Trophoblast cell (in vitro differentiated cells and primary cell): ENCODE measurements at regions not wholly inside any gene's neighbourhood (a gene's known extent, or its start where the extent isn't known, plus 50 kb on each side); places are given as distances from the start of the nearest gene placed in this dataset.

Experiments used
- DNase-seq, 2 donors: peaks; one replicate each; pipeline ENCODE4 v3.0.0-alpha.2; 2016
- H2AFZ ChIP-seq: 2 replicates; pipeline ENCODE4 v1.6.1; 2013; ENCODE audit warnings: low read length, moderate library complexity, mild to moderate bottlenecking; ENCODE audit not compliant: insufficient read depth, poor library complexity
- H2AK5ac ChIP-seq: 2 replicates; pipeline ENCODE4 v1.6.1; 2013; ENCODE audit warnings: mild to moderate bottlenecking, low read length
- H2BK120ac ChIP-seq: 2 replicates; pipeline ENCODE4 v1.6.1; 2013; ENCODE audit warnings: low read length, mild to moderate bottlenecking, moderate library complexity; ENCODE audit not compliant: insufficient read depth, poor library complexity
- H2BK12ac ChIP-seq: 2 replicates; pipeline ENCODE4 v1.6.1; 2013; ENCODE audit warnings: mild to moderate bottlenecking, low read length, moderate library complexity
- H2BK5ac ChIP-seq: 2 replicates; pipeline ENCODE4 v1.6.1; 2013; ENCODE audit warnings: low read length, low read depth, moderate library complexity, mild to moderate bottlenecking; ENCODE audit not compliant: poor library complexity
- H3K14ac ChIP-seq: 2 replicates; pipeline ENCODE4 v1.6.1; 2013; ENCODE audit warnings: mild to moderate bottlenecking, low read length
- H3K18ac ChIP-seq: 2 replicates; pipeline ENCODE4 v1.6.1; 2013; ENCODE audit warnings: mild to moderate bottlenecking, low read length
- H3K23ac ChIP-seq: 2 replicates; pipeline ENCODE4 v1.6.1; 2013; ENCODE audit warnings: low read length
- H3K27ac ChIP-seq: 2 replicates; pipeline ENCODE4 v1.5.1; 2013; ENCODE audit warnings: low read depth, mild to moderate bottlenecking, inconsistent platforms, low read length, moderate library complexity
- H3K27me3 ChIP-seq: 2 replicates; pipeline ENCODE4 v1.6.1; 2013; ENCODE audit warnings: inconsistent platforms, mild to moderate bottlenecking, low read length, moderate library complexity; ENCODE audit not compliant: insufficient read depth
- H3K36me3 ChIP-seq, 2 experiments: 1 replicate in 1 of 2; 2 replicates in 1 of 2; pipeline ENCODE4 v1.6.1; 2013; ENCODE audit warnings: low read length in 2 of 2, mild to moderate bottlenecking in 2 of 2, moderate library complexity in 1 of 2; ENCODE audit not compliant: insufficient read depth in 2 of 2, control insufficient read depth in 1 of 2
- H3K4ac ChIP-seq: 2 replicates; pipeline ENCODE4 v1.6.1; 2013; ENCODE audit warnings: low read depth, mild to moderate bottlenecking, low read length, moderate library complexity
- H3K4me1 ChIP-seq, 2 experiments: 1 replicate in 1 of 2; 2 replicates in 1 of 2; pipeline ENCODE4 v1.6.1; 2013; ENCODE audit warnings: low read length in 2 of 2, mild to moderate bottlenecking in 2 of 2, moderate library complexity in 1 of 2; ENCODE audit not compliant: insufficient read depth in 2 of 2, control insufficient read depth in 1 of 2
- H3K4me2 ChIP-seq: 2 replicates; pipeline ENCODE4 v1.6.1; 2013; ENCODE audit warnings: inconsistent platforms, mild to moderate bottlenecking, low read length, moderate library complexity
- H3K4me3 ChIP-seq: 2 replicates; pipeline ENCODE4 v1.5.1; 2013; ENCODE audit warnings: mild to moderate bottlenecking, low read depth, low read length, inconsistent platforms
- H3K79me1 ChIP-seq: one replicate; pipeline ENCODE4 v1.6.1; 2013; ENCODE audit warnings: low read length
- H3K79me2 ChIP-seq: 2 replicates; pipeline ENCODE4 v1.6.1; 2013; ENCODE audit warnings: low read length, mild to moderate bottlenecking; ENCODE audit not compliant: control insufficient read depth, insufficient read depth, poor library complexity
- H3K9ac ChIP-seq: 2 replicates; pipeline ENCODE4 v1.6.1; 2013; ENCODE audit warnings: mild to moderate bottlenecking, low read length
- H3K9me3 ChIP-seq: 2 replicates; pipeline ENCODE4 v1.6.1; 2013; ENCODE audit warnings: low read depth, mild to moderate bottlenecking, control low read depth, inconsistent platforms, low read length; ENCODE audit not compliant: insufficient read depth
- H4K12ac ChIP-seq: 2 replicates; pipeline ENCODE4 v1.6.1; 2013; ENCODE audit warnings: low read depth, mild to moderate bottlenecking, low read length, moderate library complexity
- H4K8ac ChIP-seq: 2 replicates; pipeline ENCODE4 v1.6.1; 2013; ENCODE audit warnings: low read depth, mild to moderate bottlenecking, low read length, moderate library complexity
- H4K91ac ChIP-seq: one replicate; pipeline ENCODE4 v1.6.1; 2013; ENCODE audit warnings: low read depth, mild to moderate bottlenecking, low read length, moderate library complexity
- WGBS: extraction: QIAGEN DNeasy Blood & Tissue Kit; methylation state at CpG from one replicate; pipeline ENCODE4 v1.1.7; 2013; ENCODE audit warnings: missing lambda C conversion rate; ENCODE audit not compliant: insufficient read length, insufficient coverage; ENCODE audit errors: extremely low coverage; 5-methylcytosine and 5-hydroxymethylcytosine counted together

GRCh38 chr5:2874099-2874498, 122.6 kb upstream of the IRX2 start:
- no peak overlapping the region for H4K8ac ChIP-seq
- H3K9ac ChIP-seq = no peak overlapping the region
- H3K79me2 ChIP-seq = no peaks in the 10 kb centered on the region
- no peak overlapping the region for H2AK5ac ChIP-seq
- no peak overlapping the region for H3K23ac ChIP-seq
- no peaks in the 10 kb centered on the region for H3K4me1 ChIP-seq
- no peaks in the 10 kb centered on the region for H3K27me3 ChIP-seq
- no peak overlapping the region for H3K4me2 ChIP-seq
- H3K79me1 ChIP-seq = no peaks in the 10 kb centered on the region
- no peak overlapping the region for H2AFZ ChIP-seq
- H3K27ac ChIP-seq = no peak overlapping the region
- no peak overlapping the region for H3K4me3 ChIP-seq
- no peaks in the 10 kb centered on the region for H3K36me3 ChIP-seq
- H2BK120ac ChIP-seq = no peak overlapping the region
- H2BK12ac ChIP-seq = no peak overlapping the region
- WGBS = no CpG with 5 or more reads among the region's 6 CpGs
- no peak overlapping the region for H2BK5ac ChIP-seq
- no peak overlapping the region for H4K91ac ChIP-seq
- H3K4ac ChIP-seq = no peak overlapping the region
- peaks cover 1% of the 10 kb centered on the region for H3K9me3 ChIP-seq
- H3K18ac ChIP-seq = no peak overlapping the region
- H3K14ac ChIP-seq = no peak overlapping the region
- no peak for DNase-seq
- H4K12ac ChIP-seq = no peak overlapping the region

- H3K79me2 ChIP-seq = no peaks in the 10 kb centered on the region
- no peak overlapping the region for H2AFZ ChIP-seq
- no peak overlapping the region for H4K8ac ChIP-seq
- WGBS = no CpG with 5 or more reads among the region's 8 CpGs
- H3K4me3 ChIP-seq = no peak overlapping the region
- no peaks in the 10 kb centered on the region for H3K27me3 ChIP-seq
- H2AK5ac ChIP-seq = no peak overlapping the region
- H3K23ac ChIP-seq = no peak overlapping the region
- H3K79me1 ChIP-seq = no peaks in the 10 kb centered on the region
- H3K9me3 ChIP-seq = peaks cover 2% of the 10 kb centered on the region
- no peak overlapping the region for H2BK12ac ChIP-seq
- no peak overlapping the region for H2BK5ac ChIP-seq
- H3K18ac ChIP-seq = no peak overlapping the region
- H4K12ac ChIP-seq = no peak overlapping the region
- no peak for DNase-seq
- no peak overlapping the region for H3K27ac ChIP-seq
- H3K36me3 ChIP-seq = no peaks in the 10 kb centered on the region
- H3K4me1 ChIP-seq = no peaks in the 10 kb centered on the region
- H3K4ac ChIP-seq = no peak overlapping the region
- no peak overlapping the region for H3K14ac ChIP-seq
- H3K9ac ChIP-seq = no peak overlapping the region
- no peak overlapping the region for H4K91ac ChIP-seq
- no peak overlapping the region for H3K4me2 ChIP-seq
- no peak overlapping the region for H2BK120ac ChIP-seq
Observed at GRCh38 chr5:2872676-2873075, 121.2 kb upstream of the IRX2 start.

DNA sequence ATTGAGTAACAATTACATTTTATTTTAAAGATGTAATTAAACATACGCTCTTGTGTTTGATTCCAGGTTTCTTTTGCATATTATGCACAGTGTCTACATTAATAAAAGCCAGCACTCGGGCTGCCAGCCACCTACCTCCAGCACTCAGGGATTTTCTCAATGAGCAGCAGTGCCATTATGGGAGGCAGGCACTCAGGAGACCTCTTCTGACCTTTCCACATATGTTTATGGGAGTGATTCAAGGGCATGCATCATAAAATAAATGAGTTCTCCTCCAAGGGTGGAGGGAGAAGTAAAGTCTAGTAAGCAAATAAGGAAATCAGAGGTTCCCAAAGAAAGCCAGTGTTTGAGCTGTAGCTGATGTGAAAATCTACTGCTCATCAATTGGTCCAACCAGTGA, 119.8 kb upstream of the IRX2 start:
- H2AK5ac ChIP-seq = no peak overlapping the region
- no peak overlapping the region for H4K12ac ChIP-seq
- no peak overlapping the region for H3K18ac ChIP-seq
- no peaks in the 10 kb centered on the region for H3K36me3 ChIP-seq
- H3K23ac ChIP-seq = no peak overlapping the region
- H2AFZ ChIP-seq = no peak overlapping the region
- H2BK120ac ChIP-seq = no peak overlapping the region
- no peak overlapping the region for H2BK12ac ChIP-seq
- H3K4me2 ChIP-seq = no peak overlapping the region
- H2BK5ac ChIP-seq = no peak overlapping the region
- peaks cover 3% of the 10 kb centered on the region for H3K9me3 ChIP-seq
- no peak overlapping the region for H3K4me3 ChIP-seq
- H3K79me2 ChIP-seq = no peaks in the 10 kb centered on the region
- H3K4ac ChIP-seq = no peak overlapping the region
- DNase-seq = no peak
- H3K4me1 ChIP-seq = no peaks in the 10 kb centered on the region
- no peaks in the 10 kb centered on the region for H3K27me3 ChIP-seq
- H3K9ac ChIP-seq = no peak overlapping the region
- no CpG with 5 or more reads among the region's 2 CpGs for WGBS
- H4K8ac ChIP-seq = no peak overlapping the region
- no peak overlapping the region for H4K91ac ChIP-seq
- H3K14ac ChIP-seq = no peak overlapping the region
- no peaks in the 10 kb centered on the region for H3K79me1 ChIP-seq
- H3K27ac ChIP-seq = no peak overlapping the region

- Histone ChIP-seq H2BK12ac (no peak overlapping the region), H3K4me3 (no peak overlapping the region), H4K8ac (no peak overlapping the region), H3K27me3 (no peaks in the 10 kb centered on the region), H2AK5ac (no peak overlapping the region), H3K9ac (no peak overlapping the region), H3K14ac (no peak overlapping the region), H2AFZ (no peak overlapping the region), H4K91ac (no peak overlapping the region), H3K79me2 (no peaks in the 10 kb centered on the region), H2BK5ac (no peak overlapping the region), H3K23ac (no peak overlapping the region), H3K9me3 (peaks cover 2% of the 10 kb centered on the region), H3K4me2 (no peak overlapping the region), H3K18ac (no peak overlapping the region), H3K4me1 (no peaks in the 10 kb centered on the region), H3K79me1 (no peaks in the 10 kb centered on the region), H3K27ac (no peak overlapping the region), H3K36me3 (no peaks in the 10 kb centered on the region), H3K4ac (no peak overlapping the region), H4K12ac (no peak overlapping the region), H2BK120ac (no peak overlapping the region)
- WGBS = no CpG with 5 or more reads among the region's 6 CpGs
- no peak for DNase-seq
Observed at GRCh38 chr5:2869471-2869870, 118.0 kb upstream of the IRX2 start.
